HUES48 (cell line): ENCODE measurements at regions not wholly inside any gene's neighbourhood (a gene's known extent, or its start where the extent isn't known, plus 50 kb on each side); places are given as distances from the start of the nearest gene placed in this dataset.

Experiments used
- H3K27ac ChIP-seq: one replicate; pipeline ENCODE4 v1.7.0; 2013; ENCODE audit warnings: low read depth, low read length, inconsistent platforms
- H3K27me3 ChIP-seq: 2 replicates; pipeline ENCODE4 v1.6.1; 2013; ENCODE audit warnings: mild to moderate bottlenecking, low read length; ENCODE audit not compliant: control insufficient read depth, insufficient read depth
- H3K36me3 ChIP-seq: 2 replicates; pipeline ENCODE4 v1.6.1; 2013; ENCODE audit warnings: low read length; ENCODE audit not compliant: control insufficient read depth, insufficient read depth
- H3K4me1 ChIP-seq: 2 replicates; pipeline ENCODE4 v1.6.1; 2013; ENCODE audit warnings: mild to moderate bottlenecking, low read length; ENCODE audit not compliant: control insufficient read depth, insufficient read depth
- H3K4me3 ChIP-seq: 2 replicates; pipeline ENCODE4 v1.5.1; 2013; ENCODE audit warnings: mild to moderate bottlenecking, low read depth, low read length
- H3K9ac ChIP-seq: 2 replicates; pipeline ENCODE4 v1.6.1; 2013; ENCODE audit warnings: mild to moderate bottlenecking, low read depth, low read length, moderate library complexity
- H3K9me3 ChIP-seq: 2 replicates; pipeline ENCODE4 v1.6.1; 2013; ENCODE audit warnings: low read length; ENCODE audit not compliant: control insufficient read depth, insufficient read depth

DNA sequence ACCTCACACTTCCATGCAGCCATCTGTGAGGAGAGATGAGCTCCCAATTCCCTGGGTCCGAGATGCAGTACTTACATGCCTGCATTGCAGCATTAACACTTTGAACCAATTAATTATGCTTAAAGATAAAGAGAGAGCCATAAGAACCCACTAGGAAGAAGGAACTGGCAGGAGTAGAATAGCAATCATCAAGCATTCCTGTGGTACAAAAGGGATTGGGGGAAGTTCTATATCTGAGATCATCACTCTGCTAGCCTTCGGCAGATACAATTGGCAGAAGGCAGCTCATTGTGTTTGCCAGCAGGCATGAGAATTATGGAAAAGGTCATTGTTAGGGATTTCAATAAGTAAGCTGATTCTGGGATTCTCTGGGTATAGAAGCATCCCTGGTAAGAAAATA lies 891.4 kb downstream of the NTRK3 start:
- Histone ChIP-seq H3K4me1 (peaks cover 9% of the 10 kb centered on the region; the same call in 1 of the 2 replicates), H3K9me3 (no peaks in the 10 kb centered on the region), H3K27ac (no peak overlapping the region), H3K4me3 (no peak overlapping the region), H3K9ac (no peak overlapping the region), H3K36me3 (no peaks in the 10 kb centered on the region), H3K27me3 (no peaks in the 10 kb centered on the region)

DNA sequence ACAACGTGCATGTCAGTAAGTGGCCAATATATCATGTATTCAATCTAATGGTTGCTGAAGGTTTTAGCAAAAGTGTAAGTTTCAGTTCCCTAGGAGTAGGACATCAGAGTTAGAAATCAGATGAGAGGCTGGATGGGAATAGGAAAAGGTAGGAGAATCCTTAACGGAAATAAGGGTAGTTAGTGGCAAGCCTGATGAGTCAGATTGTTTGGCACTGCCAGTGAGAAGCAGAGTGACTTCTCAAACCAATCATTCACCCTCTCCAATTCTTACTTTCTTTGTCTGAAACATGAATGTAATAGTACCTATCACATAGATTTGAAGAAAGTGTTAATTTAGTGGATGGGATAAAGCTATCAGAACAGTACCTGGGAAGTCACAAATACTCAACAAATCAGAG lies 894.0 kb downstream of the NTRK3 start:
- Histone ChIP-seq H3K4me1 (peaks cover 3% of the 10 kb centered on the region; the same call in 1 of the 2 replicates), H3K9ac (no peak overlapping the region), H3K9me3 (no peaks in the 10 kb centered on the region), H3K27me3 (no peaks in the 10 kb centered on the region), H3K36me3 (no peaks in the 10 kb centered on the region), H3K27ac (no peak overlapping the region), H3K4me3 (no peak overlapping the region)

DNA sequence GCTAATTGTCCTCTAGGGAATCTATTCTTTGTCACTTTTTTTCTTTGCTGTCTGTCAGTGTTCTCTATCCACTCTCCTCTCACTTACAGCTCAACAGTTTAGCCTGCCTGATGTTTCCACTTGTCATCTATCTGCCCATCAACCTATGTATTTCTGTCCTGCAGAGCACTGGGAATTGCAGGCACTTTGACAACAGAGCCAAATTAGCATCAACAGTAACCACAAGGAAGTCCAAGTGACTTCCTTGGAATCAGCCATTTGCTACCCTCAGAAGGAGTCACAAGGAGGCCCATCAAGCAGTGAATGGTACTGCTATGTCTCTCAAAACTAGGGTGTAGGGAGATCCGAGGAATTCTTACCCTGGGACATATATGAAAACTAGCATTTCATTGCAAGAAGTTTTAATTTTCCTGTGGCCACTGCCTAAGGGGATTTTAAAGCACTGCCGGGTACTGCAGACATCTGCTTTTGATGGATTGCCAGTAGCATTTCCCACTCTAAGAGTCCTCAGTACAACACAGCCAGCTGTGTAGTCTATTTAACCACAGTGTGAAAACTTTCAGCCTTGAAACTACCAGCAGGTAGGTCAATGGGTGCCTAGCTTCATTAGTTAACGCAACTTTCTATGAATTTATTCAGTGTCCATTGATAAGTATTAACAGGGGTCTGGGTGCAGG lies 898.8 kb downstream of the NTRK3 start:
- Histone ChIP-seq H3K4me3 (no peak overlapping the region), H3K9me3 (no peaks in the 10 kb centered on the region)

DNA sequence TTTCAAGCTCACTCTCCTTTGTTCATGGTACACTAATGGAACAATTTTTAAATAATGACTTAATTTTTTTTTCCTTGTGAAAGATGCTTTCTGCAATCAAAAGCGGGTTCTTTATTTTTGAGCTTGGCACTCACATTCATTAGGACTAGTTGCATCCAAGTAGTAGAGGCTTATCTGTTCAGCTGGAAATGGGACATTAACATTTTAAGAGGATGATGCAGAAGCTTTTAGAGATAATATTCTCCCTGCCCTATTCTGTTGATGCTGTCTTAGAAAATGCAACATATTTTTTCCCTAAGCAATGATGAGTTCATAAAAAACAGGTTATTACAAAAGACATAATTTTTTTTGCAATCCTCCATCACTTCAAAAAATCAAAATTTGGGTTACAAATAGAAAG lies 900.6 kb downstream of the NTRK3 start:
- no peak overlapping the region for H3K27ac ChIP-seq
- H3K4me3 ChIP-seq, result no peak overlapping the region
- no peaks in the 10 kb centered on the region for H3K27me3 ChIP-seq
- H3K9me3 ChIP-seq, result no peaks in the 10 kb centered on the region
- no peaks in the 10 kb centered on the region for H3K4me1 ChIP-seq
- H3K36me3 ChIP-seq, result no peaks in the 10 kb centered on the region
- H3K9ac ChIP-seq, result no peak overlapping the region

More for the DNA sequence above, 898.8 kb downstream of the NTRK3 start:
- no peaks in the 10 kb centered on the region for H3K36me3 ChIP-seq
- H3K27ac ChIP-seq, result no peak overlapping the region
- H3K27me3 ChIP-seq, result no peaks in the 10 kb centered on the region
- H3K4me1 ChIP-seq, result no peaks in the 10 kb centered on the region
- no peak overlapping the region for H3K9ac ChIP-seq

GRCh38 chr15:87354661-87355410 lies 901.7 kb downstream of the NTRK3 start:
- Histone ChIP-seq H3K27me3 (no peaks in the 10 kb centered on the region), H3K4me1 (no peaks in the 10 kb centered on the region), H3K36me3 (no peaks in the 10 kb centered on the region), H3K9me3 (no peaks in the 10 kb centered on the region), H3K9ac (no peak overlapping the region), H3K4me3 (no peak overlapping the region), H3K27ac (no peak overlapping the region)

DNA sequence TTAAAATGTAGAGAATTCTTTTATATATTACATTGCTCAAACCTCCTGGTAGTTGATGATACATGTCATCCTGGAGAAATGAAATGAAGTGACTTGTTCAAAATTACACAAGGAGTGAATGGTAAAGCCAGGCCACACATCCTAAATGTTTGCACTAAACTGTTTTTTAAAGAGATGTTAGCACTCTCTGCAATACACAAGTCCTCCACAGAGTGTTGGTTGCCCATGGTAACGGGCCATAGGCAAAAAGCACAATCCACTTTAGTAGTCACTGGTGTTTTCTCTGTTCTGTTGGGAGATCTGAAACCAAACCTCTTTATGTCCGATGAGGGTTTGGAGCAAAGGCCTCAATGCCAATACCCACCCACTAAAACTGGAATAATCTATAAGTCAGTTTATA lies 907.4 kb downstream of the NTRK3 start:
- Histone ChIP-seq H3K4me3 (no peak overlapping the region), H3K4me1 (no peaks in the 10 kb centered on the region), H3K9me3 (no peaks in the 10 kb centered on the region), H3K27me3 (no peaks in the 10 kb centered on the region), H3K36me3 (no peaks in the 10 kb centered on the region), H3K9ac (no peak overlapping the region), H3K27ac (no peak overlapping the region)

DNA sequence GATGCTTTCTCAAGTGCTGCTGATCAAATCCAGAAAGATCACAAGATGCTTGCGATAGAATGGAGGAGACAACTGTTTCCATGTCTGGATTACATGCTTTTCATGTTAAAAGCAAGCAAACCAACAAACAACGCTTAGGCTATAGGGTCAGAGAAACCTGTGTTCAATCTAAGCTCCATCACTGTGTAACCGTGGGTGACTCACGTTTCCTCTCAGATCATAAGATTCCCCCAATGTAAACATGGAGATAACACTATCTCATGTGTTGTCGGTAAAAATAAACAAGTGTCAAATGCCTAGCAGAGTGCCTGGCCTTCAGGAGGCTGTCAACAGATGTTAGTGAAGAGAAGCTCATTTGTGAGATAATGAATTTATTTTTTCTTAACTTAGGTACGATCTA lies 907.8 kb downstream of the NTRK3 start:
- Histone ChIP-seq H3K9ac (no peak overlapping the region), H3K4me3 (no peak overlapping the region), H3K36me3 (no peaks in the 10 kb centered on the region), H3K4me1 (no peaks in the 10 kb centered on the region), H3K9me3 (no peaks in the 10 kb centered on the region), H3K27ac (no peak overlapping the region), H3K27me3 (no peaks in the 10 kb centered on the region)

GRCh38 chr15:87347806-87348515 lies 908.6 kb downstream of the NTRK3 start:
- Histone ChIP-seq H3K4me3 (no peak overlapping the region), H3K9ac (no peak overlapping the region), H3K27ac (no peak overlapping the region), H3K4me1 (no peaks in the 10 kb centered on the region), H3K36me3 (no peaks in the 10 kb centered on the region), H3K9me3 (no peaks in the 10 kb centered on the region), H3K27me3 (no peaks in the 10 kb centered on the region)

DNA sequence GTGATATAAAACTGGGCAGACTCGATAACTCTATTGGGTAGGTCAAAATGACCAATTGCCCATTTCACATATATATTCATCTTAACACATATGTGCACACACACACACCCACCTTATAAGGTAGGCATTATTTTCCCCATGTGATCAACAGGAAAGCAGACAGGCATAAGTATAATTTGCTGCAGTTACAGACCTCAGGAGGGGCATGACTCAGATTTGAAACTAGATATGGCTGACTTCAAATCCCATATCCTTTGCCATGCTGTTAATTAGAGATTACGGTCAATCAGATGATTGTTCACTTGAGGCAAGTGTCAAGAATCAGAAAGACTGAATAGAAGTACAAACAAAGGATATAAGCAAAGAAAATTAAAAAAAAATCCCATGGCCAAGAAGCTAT lies 910.6 kb downstream of the NTRK3 start:
- Histone ChIP-seq H3K36me3 (no peaks in the 10 kb centered on the region), H3K9me3 (no peaks in the 10 kb centered on the region), H3K27me3 (no peaks in the 10 kb centered on the region), H3K4me3 (no peak overlapping the region), H3K4me1 (no peaks in the 10 kb centered on the region), H3K9ac (no peak overlapping the region), H3K27ac (no peak overlapping the region)

DNA sequence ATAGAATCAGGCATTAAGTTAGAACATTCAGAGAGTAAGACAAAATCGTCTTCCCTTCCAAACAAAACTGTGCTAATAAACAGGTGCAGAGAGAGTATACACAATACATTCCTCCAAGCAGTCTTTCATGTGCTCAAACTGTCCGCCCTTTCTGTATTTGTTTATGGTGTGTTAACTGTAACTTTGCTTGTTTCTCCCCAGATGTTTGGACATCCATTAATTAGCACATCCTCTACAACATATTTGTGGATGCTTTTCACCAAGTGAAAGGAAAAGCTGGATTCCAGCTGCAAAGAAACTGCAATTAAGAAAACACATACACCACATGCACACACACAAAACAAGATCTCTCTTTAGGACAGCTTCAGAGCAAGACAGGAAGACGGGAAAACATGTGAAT lies 912.6 kb downstream of the NTRK3 start:
- Histone ChIP-seq H3K9ac (no peak overlapping the region), H3K27ac (no peak overlapping the region), H3K27me3 (no peaks in the 10 kb centered on the region), H3K9me3 (no peaks in the 10 kb centered on the region), H3K36me3 (no peaks in the 10 kb centered on the region), H3K4me3 (no peak overlapping the region), H3K4me1 (no peaks in the 10 kb centered on the region)

DNA sequence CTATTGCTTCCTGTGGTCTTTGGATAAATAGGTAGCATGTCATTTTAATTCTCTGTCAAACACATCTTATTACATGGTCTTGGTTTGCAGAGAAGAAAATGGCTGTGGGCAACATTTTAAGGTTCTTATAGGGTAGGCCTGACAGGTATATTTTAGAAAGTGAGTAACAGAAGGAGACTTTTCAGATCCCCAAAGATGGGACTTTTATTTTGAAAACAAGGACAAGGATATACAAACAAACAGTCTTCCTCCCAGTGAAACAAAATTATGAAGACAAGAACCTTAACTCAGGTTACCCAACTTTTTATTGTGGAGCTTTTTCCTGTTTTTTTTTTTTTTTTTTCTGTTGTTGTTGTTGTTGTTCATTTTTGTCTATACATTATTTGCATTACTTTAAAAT lies 916.2 kb downstream of the NTRK3 start:
- no peak overlapping the region for H3K4me3 ChIP-seq
- H3K36me3 ChIP-seq, result no peaks in the 10 kb centered on the region
- H3K27ac ChIP-seq, result no peak overlapping the region
- H3K9me3 ChIP-seq, result no peaks in the 10 kb centered on the region
- H3K4me1 ChIP-seq, result no peaks in the 10 kb centered on the region
- no peak overlapping the region for H3K9ac ChIP-seq
- H3K27me3 ChIP-seq, result no peaks in the 10 kb centered on the region
